ENCODE measurements at regions not wholly inside any gene's neighbourhood (a gene's known extent, or its start where the extent isn't known, plus 50 kb on each side); places are given as distances from the start of the nearest gene placed in this dataset.

DNA sequence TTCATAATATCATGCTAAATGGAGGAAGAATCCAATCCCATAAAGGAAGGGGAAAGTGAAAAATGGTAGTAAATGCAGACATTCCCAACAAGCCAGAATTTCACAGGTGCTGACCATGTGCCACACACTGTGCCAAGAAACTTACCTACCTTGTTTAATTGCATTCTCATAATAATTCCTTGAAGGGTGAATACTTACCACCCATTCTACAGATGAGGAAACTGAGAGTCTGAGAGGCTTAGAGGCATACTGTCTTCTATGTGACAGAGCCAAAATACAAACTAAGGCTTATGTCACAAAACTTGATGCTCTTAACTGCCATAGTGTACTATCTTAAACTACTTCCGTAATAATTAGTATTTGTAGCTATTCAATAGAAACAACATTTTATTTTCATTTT, 454.7 kb downstream of the UTRN start:
- no peak for TF ChIP-seq CTCF (IDR thresholded peaks at IDR 0.05; ENCODE audit: low read length)
- TF ChIP-seq EZH2 (optimal IDR thresholded peaks at IDR 0.05; ENCODE audit: low read depth, low read length), result no peak
